IPS-15b (cell line): ENCODE measurements at regions not wholly inside any gene's neighbourhood (a gene's known extent, or its start where the extent isn't known, plus 50 kb on each side); places are given as distances from the start of the nearest gene placed in this dataset.

ENCODE experiments used
- H3K27me3 ChIP-seq: one replicate; pipeline ENCODE4 v1.6.1; 2013; ENCODE audit warnings: low read length; ENCODE audit not compliant: control insufficient read depth, insufficient read depth
- H3K36me3 ChIP-seq: one replicate; pipeline ENCODE4 v1.6.1; 2013; ENCODE audit warnings: low read length; ENCODE audit not compliant: control insufficient read depth, insufficient read depth
- H3K4me1 ChIP-seq: one replicate; pipeline ENCODE4 v1.6.1; 2013; ENCODE audit warnings: mild to moderate bottlenecking, low read length; ENCODE audit not compliant: control insufficient read depth, insufficient read depth
- H3K4me3 ChIP-seq: one replicate; pipeline ENCODE4 v1.5.1; 2013; ENCODE audit warnings: low read depth, low read length
- H3K9ac ChIP-seq: one replicate; pipeline ENCODE4 v1.6.1; 2013; ENCODE audit warnings: low read depth, mild to moderate bottlenecking, low read length
- H3K9me3 ChIP-seq: one replicate; pipeline ENCODE4 v1.6.1; 2013; ENCODE audit warnings: mild to moderate bottlenecking, low read length; ENCODE audit not compliant: control insufficient read depth, insufficient read depth

GRCh38 chr2:22932288-22932687 lies 452.7 kb upstream of the KLHL29 start:
- Histone ChIP-seq H3K9me3 (no peaks in the 10 kb centered on the region), H3K4me3 (no peak overlapping the region), H3K27me3 (no peaks in the 10 kb centered on the region), H3K4me1 (no peaks in the 10 kb centered on the region), H3K9ac (no peak overlapping the region), H3K36me3 (no peaks in the 10 kb centered on the region)

DNA sequence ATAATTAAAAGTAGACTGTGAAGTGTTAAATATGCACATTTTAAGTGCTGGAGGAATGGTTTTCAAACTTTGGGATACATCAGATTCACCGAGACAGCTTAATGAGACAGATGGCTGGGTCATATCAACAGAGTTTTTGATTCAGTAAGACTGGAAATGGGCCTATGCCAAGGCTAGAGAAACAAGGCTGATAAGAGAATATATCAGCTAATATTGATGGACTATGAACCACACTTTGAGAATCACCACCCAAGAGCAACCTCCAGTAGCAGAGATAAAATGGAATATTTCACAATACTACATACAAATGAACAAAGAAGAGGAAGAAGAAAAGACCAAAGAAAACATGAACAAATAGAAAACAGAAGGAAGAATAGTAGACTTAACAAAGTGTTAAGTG lies 450.2 kb upstream of the KLHL29 start:
- Histone ChIP-seq H3K4me3 (no peak overlapping the region), H3K36me3 (no peaks in the 10 kb centered on the region), H3K4me1 (no peaks in the 10 kb centered on the region), H3K9ac (no peak overlapping the region), H3K27me3 (no peaks in the 10 kb centered on the region), H3K9me3 (no peaks in the 10 kb centered on the region)

DNA sequence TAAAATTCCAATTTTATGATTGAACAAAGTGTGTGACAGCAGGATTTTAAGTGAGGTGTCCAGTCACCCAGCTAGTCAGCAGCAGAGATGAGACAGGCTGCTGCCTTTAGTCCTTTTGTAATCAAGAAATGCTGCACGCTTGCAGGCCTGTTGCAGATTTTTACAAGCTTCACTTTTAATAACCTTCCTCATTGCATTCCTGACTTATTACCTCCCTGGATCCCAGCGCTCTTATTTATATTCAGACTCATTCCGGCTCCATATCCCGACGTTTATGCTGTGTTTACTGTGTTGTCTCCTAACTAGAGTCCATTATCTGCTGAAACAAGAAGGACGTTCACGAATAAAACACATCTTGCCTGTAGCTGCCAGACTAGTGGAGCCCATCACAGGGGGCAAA lies 442.5 kb upstream of the KLHL29 start:
- Histone ChIP-seq H3K9ac (no peak overlapping the region), H3K4me3 (no peak overlapping the region), H3K27me3 (no peaks in the 10 kb centered on the region), H3K4me1 (peaks cover 6% of the 10 kb centered on the region), H3K36me3 (no peaks in the 10 kb centered on the region), H3K9me3 (no peaks in the 10 kb centered on the region)

GRCh38 chr2:22944143-22944542 lies 440.8 kb upstream of the KLHL29 start:
- no peaks in the 10 kb centered on the region for H3K36me3 ChIP-seq
- H3K9me3 ChIP-seq = no peaks in the 10 kb centered on the region
- H3K9ac ChIP-seq = no peak overlapping the region
- no peak overlapping the region for H3K4me3 ChIP-seq
- H3K27me3 ChIP-seq = no peaks in the 10 kb centered on the region
- H3K4me1 ChIP-seq = peaks cover 6% of the 10 kb centered on the region

- no peaks in the 10 kb centered on the region for H3K36me3 ChIP-seq
- no peak overlapping the region for H3K4me3 ChIP-seq
- no peaks in the 10 kb centered on the region for H3K27me3 ChIP-seq
- H3K9ac ChIP-seq = no peak overlapping the region
- H3K9me3 ChIP-seq = no peaks in the 10 kb centered on the region
- H3K4me1 ChIP-seq = peaks cover 7% of the 10 kb centered on the region
Observed at GRCh38 chr2:22946553-22946952, 438.4 kb upstream of the KLHL29 start.

- Histone ChIP-seq H3K4me3 (no peak overlapping the region), H3K27me3 (no peaks in the 10 kb centered on the region), H3K9ac (no peak overlapping the region), H3K4me1 (peaks cover 7% of the 10 kb centered on the region), H3K9me3 (no peaks in the 10 kb centered on the region), H3K36me3 (no peaks in the 10 kb centered on the region)
Observed at GRCh38 chr2:22947741-22948140, 437.2 kb upstream of the KLHL29 start.

DNA sequence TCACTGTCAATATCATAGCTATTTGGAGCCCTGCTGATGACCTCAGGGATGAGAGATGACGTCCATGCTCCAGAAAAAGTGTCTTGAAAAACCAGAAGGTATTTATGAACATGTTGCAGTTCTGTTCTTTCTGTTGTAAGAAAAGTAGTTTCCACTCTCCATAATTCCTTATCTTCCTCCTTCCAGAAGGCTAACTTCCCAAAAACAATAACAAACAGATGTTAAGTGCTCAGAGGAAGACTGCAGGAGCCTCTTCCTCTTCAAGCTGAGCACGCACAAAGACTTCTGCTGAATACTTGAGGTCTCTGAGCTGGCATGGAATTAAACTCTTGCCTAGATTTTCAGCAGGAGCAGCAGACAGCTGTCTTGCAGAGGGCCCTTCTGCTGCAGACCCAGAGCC lies 434.5 kb upstream of the KLHL29 start:
- no peak overlapping the region for H3K4me3 ChIP-seq
- H3K36me3 ChIP-seq = no peaks in the 10 kb centered on the region
- no peaks in the 10 kb centered on the region for H3K27me3 ChIP-seq
- no peaks in the 10 kb centered on the region for H3K9me3 ChIP-seq
- peaks cover 7% of the 10 kb centered on the region for H3K4me1 ChIP-seq
- no peak overlapping the region for H3K9ac ChIP-seq

DNA sequence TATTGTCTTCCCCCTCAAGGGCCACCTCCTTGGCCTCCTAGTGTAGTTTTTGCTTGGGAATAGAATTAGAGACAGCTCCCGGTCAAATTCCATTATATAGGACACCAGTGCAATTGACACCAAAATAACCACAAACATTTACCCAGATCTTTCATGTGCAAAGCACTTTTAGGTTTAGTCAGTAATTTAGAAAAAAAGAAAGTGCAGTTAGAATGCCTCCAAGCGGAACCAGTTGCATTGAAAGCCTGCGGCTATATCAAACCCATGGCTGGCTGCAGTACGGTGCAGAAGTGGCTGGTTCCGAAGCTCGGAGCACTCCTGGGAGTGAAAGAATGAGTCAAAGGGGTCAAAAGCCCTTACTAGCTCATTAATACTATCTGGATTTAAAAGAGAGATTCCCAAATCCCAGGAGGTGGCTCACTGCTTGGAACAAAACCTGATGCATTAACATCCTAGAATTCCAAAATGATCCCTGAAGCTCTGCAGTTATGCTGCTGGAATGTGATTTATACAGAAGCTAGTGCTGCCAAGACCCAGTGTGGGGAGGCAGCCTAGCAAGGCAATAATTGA lies 432.2 kb upstream of the KLHL29 start:
- Histone ChIP-seq H3K9ac (no peak overlapping the region), H3K4me3 (no peak overlapping the region), H3K9me3 (no peaks in the 10 kb centered on the region), H3K4me1 (peaks cover 3% of the 10 kb centered on the region), H3K27me3 (no peaks in the 10 kb centered on the region), H3K36me3 (no peaks in the 10 kb centered on the region)

DNA sequence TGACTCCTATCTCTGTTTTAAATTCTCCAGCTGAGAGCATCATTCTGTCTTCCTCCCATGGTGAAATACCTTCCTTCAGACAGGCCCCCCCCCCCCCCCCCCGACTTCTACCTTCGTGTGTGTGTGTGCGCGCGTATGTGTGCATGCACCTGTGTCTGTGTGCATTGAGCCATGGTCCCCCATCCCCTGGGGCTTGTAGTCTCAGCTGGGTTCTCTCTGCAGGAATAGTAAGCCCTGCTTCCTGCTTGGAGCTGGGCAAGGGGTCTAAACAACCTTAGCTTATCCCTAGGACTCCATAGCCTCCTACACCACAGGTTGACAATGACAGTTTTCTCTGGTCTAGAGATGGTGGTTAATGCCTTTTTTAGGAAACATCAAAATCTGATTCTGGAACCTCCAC lies 427.5 kb upstream of the KLHL29 start:
- Histone ChIP-seq H3K4me1 (no peaks in the 10 kb centered on the region), H3K36me3 (no peaks in the 10 kb centered on the region), H3K9me3 (no peaks in the 10 kb centered on the region), H3K9ac (no peak overlapping the region), H3K27me3 (no peaks in the 10 kb centered on the region), H3K4me3 (no peak overlapping the region)

GRCh38 chr2:22958308-22958707 lies 426.7 kb upstream of the KLHL29 start:
- Histone ChIP-seq H3K4me3 (no peak overlapping the region), H3K9me3 (no peaks in the 10 kb centered on the region), H3K9ac (no peak overlapping the region), H3K4me1 (no peaks in the 10 kb centered on the region), H3K36me3 (no peaks in the 10 kb centered on the region), H3K27me3 (no peaks in the 10 kb centered on the region)

GRCh38 chr2:22967756-22968155 lies 417.2 kb upstream of the KLHL29 start:
- Histone ChIP-seq H3K9me3 (peaks cover 6% of the 10 kb centered on the region), H3K9ac (no peak overlapping the region), H3K4me3 (no peak overlapping the region), H3K4me1 (peaks cover 19% of the 10 kb centered on the region), H3K27me3 (no peaks in the 10 kb centered on the region), H3K36me3 (no peaks in the 10 kb centered on the region)

- Histone ChIP-seq H3K4me1 (peaks cover 19% of the 10 kb centered on the region), H3K4me3 (peak overlapping the region; percentile 10), H3K9me3 (peaks cover 4% of the 10 kb centered on the region), H3K9ac (no peak overlapping the region), H3K27me3 (no peaks in the 10 kb centered on the region), H3K36me3 (no peaks in the 10 kb centered on the region)
Observed at GRCh38 chr2:22970284-22970975, 414.5 kb upstream of the KLHL29 start.
